Suppressor macrophage treated with lipopolysaccharide for 1 hour (primary cell): ENCODE measurements at regions not wholly inside any gene's neighbourhood (a gene's known extent, or its start where the extent isn't known, plus 50 kb on each side); places are given as distances from the start of the nearest gene placed in this dataset.

Source experiments
- DNase-seq, 3 donors: peaks; one replicate each; pipeline ENCODE4 v3.0.0-alpha.2; 2020 to 2022

- DNase-seq = no peak
Measured at GRCh38 chr14:53606203-53606602, 350.4 kb downstream of the BMP4 start.

DNA sequence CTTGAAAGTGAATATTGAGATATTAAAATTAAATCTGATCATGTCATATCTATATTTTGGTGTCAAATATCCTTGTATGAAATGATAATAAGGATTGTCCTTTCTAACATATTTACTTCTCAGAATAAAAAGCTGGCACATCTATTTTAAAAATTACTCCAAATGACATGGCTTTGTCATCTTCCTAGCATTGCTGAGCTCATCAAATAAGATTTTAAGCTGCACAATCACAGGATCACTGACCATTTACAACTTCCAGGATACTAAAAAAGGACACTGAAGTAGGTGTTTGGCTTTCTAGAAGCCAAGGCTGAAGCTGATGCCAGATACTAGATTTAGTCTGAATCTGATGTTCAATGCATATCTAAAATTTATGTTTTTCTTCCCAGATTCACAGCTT, 351.1 kb downstream of the BMP4 start:
- DNase-seq = no peak

DNA sequence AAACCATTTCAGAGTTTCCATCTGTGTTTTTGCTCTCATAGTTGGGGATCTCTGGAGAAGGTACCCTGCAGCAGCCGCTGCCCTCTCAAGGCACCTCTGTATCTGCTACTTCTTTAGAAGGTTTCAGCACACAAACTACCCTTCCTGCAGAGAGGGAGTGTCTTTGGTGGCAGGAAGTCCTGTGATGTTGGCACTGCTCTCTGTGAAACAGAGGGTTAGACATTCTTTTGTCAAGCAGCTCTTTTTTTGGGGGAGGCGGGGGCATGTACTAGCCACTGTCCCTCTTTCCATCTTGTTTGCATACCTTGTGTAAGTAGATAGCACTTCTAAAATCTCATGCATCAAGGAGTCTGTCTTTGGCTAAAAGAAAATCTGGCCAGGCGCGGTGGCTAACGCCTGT, 352.6 kb downstream of the BMP4 start:
- no peak for DNase-seq

DNA sequence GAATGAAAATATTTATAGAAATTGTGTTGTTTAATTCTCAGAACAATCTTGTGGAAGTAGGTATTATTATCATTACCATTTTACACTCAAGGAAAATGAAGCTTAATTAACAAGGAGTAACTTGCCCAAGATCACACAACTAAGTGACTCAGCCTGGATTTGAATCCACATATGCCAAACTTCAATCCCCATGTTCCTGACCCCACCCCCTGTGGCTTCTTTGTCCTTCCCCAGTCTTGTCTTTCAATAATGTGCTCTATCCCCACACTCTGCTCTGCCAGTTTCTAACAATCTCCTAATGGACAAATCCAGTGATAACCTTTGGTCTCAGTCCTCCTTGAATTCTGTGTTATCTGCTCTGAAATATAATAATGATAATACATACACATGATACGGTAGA, 355.2 kb downstream of the BMP4 start:
- DNase-seq = no peak

DNA sequence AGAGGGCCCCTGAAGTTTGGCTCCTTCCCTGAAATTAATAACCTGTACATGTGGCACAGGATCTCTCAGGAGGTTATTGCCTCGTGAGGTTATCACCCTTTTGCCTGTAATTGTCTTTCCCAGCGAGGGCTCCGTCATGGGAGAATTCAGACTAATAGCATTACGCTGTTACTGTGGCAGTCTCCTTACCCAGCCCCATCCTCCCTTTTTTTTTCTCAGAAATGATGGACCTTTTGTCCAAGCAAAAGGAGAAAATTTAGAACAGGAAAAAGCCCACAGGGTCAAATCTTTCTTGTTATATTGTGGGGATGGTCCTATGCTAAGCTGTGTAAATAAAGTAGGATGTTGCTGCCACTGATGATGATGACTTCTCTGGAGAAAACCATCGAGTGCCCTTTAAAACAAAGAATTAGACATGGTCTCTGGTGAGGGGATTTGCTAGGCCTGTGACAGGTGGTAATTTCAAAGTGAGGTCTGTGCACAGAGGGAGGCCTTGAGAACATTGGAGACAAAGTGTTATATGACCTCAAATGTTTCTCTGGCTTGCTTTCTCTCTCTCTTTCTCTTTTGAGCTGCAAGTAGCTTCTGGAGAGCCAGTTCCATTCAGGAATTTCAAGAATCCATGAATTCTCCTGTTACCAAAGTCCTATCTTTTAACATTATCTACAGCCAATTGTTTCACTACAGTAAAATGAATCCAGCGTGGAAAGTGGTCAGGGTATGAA, 357.2 kb downstream of the BMP4 start:
- DNase-seq = no peak

GRCh38 chr14:53596853-53597525, 359.6 kb downstream of the BMP4 start:
- no peak for DNase-seq

DNA sequence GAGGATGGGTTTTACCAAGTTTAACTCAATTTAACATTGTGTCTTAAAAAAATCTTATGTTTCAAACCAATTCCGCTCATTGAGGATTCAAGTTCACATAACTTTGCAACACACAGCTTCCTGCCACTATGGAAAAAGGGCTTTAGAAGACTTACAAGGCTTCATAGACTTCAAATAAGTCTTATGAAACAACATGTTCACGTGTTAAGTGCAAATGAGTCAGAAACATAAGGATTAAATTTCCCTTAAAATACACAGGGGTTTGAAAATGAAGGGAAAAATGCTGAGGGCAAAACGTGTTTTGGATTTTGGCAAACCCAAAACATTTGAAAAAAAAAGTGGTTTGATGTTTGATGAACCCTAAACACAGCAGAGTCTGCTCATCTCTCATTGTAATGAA, 364.8 kb downstream of the BMP4 start:
- no peak for DNase-seq

GRCh38 chr14:53581504-53581903, 375.1 kb downstream of the BMP4 start:
- no peak for DNase-seq

- no peak for DNase-seq
Measured at GRCh38 chr14:53571641-53572328, 384.8 kb downstream of the BMP4 start.

DNA sequence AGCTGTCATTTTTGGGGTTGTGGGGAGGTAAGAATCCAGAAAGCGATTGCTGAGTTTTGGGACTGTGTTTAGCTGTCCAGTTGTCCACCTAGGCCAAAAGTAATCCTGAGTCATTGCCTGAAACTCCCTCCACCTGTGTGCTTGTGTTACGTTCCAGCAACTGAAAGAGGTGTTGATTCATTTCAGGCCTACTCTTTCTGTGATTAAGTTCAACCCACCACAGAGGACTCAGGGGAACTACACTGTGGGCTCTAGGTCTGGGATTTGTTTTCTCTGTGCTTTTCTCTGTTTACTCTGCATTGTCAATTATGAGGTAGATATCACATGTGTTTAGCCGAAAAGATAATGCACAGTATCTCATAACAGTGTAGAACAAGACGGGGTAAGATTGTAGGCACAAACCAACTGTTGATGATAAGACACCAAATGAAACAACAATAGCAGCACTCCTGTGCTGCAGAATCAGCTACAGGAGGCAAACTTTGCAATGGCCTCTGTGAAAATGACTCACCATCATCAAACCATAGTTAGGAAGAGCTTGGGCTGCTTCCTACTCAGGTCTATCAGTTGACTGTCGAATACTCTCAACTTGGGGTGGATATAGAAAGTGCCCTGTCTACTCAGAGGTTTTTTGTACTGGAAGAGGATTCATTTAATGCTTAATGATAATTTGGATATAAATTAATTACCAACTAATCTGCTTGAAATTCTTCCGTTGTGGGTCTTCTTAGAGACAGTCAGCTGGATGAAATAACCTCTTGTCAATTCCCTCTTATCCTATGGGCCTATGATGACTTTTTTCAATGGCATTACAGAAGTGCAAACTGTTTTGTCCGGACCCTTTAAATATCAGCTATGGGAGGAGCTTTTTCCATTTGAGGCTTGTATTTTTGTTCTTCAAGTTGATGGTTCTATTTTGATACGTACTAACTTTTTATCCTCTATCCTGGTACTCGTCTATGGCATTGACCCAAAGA, 385.9 kb downstream of the BMP4 start:
- no peak for DNase-seq

DNA sequence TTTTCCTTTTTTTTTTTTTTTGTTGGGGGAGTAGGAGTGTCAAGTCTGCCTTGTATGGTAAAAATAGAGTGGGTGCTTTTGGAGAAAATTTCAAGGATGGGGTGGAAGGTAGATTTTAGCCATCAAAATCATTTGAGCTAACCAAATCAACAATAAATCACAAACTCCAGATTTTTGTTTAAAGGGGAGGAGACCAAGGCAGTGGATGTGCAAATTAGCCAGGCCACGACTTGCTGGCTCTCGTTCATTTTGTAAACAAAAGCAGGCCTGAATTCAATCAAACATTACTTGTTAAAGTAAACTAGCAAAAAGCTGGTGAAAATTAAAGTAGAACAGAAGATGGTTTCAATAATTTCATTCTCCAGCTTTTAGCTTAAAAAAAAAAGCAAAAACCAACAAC, 387.2 kb downstream of the BMP4 start:
- no peak for DNase-seq

DNA sequence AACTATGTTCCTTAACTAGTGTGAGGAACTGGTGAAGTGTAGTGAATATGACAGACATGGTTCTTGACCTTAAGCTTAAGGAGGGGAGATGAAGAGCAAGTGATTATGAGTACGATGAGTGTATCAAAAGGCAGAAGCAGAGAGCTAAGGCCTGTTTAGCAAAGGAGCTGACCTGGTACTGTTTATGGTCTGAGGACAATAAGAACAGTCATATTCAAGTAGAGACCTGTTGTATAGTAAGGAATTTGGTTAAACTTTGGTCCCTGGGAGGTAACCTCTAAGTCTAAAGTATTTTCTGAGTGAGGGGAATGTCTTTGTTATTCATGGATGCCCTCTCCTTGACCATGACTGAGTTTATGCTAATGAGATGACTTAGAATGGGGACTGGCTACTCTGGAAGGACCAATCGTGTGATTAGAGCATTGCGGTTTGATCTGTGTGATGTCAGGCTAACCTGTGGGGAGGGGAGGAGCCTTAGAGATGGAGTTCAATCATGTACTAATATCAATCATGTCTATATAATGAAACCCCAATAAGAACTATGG, 389.3 kb downstream of the BMP4 start:
- no peak for DNase-seq

DNA sequence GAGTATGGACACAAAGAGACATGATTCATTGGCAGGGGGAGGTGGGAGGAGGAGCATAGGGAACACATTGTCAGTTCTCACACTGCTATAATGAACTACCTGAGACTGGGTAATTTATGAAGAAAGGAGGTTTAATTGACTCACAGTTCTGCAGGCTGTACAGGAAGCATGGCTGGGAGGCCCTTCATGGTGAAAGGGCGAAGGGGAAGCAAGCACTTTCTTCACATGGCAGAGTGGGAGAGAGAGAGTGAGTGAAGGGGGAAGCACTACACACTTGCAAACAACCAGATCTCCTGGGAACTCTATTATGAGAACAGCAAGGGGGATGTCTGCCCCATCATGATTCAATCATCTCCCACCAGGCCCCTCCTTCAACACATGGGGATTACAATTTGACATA, 391.8 kb downstream of the BMP4 start:
- no peak for DNase-seq

- no peak for DNase-seq
Measured at GRCh38 chr14:53563628-53564027, 393.0 kb downstream of the BMP4 start.

DNA sequence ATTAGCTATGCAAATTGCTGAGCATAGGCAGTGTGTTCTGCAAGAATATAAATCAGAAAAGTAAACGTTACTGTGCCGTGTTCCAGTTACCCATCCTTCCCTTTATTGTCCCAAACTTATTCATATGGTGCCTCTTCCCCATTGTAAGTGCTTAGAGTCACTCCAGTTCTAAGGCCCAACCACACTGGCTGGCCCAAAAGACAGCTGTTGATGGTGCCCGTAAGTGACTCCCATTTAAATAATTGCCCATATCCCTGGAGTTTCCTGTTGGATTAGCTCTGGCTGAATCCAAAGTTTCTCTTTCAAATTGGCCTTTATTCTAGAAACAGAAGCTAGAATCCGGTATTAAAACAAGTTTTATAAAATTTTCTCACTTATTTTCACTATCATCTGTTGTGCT, 400.1 kb upstream of the DDHD1 start:
- DNase-seq = no peak

DNA sequence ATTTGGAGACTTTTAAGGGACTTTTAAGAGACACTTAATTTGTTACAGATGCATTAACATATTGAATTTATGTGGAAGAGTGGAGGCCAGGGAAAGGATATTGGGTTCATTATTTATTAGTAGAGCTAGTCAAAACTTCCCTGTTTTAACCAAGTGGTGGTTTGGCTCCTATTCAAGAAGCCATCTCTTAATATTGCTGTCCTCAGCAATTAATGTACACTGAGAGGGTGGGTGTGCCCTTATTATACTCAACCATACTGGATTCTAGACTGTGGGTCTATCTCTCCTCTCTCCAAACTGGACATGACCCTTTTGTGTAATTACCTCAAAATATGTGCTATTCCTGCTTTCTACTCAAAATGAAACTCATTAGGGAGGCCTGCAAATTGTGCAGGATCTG, 398.7 kb upstream of the DDHD1 start:
- no peak for DNase-seq

GRCh38 chr14:53550776-53551175, 397.7 kb upstream of the DDHD1 start:
- DNase-seq = no peak

DNA sequence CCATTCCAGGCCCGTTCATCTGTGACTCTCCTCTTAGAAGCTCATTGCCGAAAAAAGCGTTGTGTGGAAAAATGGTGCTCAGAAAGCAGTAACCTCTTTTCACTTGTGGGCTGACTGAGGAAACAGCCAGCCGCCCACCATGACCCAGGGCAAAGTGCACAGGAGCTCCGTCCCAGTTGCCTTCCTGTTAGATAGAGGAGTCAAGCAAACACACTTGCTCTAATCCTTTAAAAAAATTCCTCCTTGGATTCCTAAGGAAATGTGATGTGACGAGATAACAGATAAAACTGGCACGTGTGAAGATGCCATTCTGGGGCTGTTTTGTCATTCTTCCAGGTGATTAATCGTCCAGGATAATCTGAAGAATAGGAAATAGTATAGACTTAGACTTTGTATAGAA, 396.8 kb upstream of the DDHD1 start:
- DNase-seq = no peak

DNA sequence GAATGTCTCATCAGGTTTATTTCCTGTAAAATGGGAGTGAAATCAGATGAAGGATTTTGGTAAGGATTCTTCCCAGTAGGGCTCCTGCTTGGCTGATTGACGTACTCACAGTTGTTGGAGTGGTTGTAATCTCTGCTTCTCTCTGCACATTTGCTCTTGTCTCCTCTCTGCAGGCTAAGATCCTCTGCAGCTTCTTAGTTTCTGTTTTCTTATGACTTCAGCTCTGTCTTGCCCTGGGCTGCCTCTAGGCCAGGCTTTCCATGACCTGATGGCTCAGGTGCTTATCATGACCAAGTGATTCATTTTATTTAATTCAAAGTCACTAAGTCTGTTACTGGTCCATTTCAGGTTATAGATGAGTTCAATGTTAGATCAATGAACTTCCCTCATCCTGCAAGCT, 394.5 kb upstream of the DDHD1 start:
- DNase-seq = no peak

DNA sequence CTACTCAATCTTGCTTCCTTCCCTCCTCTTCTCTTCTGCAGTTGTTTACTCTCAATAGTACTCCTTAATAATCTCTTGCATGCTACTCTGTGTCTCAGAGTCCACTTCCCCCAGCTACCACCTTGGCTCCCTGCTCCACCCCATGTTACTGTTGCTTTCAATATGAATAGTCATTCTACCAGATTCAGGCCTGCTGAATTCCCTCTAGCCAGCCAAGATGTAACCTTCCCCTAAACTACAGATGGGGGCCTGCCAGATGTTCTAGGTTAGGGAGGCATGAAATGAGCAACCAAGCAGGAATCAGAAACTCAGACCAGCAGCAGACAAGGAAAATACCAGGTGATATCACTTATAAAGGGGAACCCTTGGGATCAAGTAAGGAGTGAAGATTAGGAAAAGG, 392.1 kb upstream of the DDHD1 start:
- no peak for DNase-seq

- DNase-seq = no peak
Measured at GRCh38 chr14:53542732-53543131, 389.6 kb upstream of the DDHD1 start.

DNA sequence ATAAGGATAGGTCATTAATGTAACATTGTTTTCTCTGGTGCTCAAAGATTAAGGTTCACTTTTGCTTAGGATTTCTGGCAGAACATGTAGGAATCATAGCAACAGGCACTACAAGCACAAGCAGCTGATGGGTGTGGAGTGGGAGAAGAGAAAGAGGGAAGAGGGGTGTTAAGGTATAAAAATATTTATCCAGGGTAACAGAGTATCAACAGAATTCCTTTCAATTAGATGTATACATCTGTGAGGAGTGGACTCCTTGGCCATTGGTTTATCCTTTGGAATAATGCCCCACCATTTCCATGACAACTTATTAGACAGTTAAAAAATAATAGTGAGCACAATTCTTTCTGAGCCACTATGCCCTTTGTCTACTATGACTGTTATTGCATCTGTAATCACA, 388.3 kb upstream of the DDHD1 start:
- DNase-seq = no peak
